Osteoblast (primary cell): ENCODE measurements at regions not wholly inside any gene's neighbourhood (a gene's known extent, or its start where the extent isn't known, plus 50 kb on each side); places are given as distances from the start of the nearest gene placed in this dataset.

Experiments
- DNase-seq: peaks from one replicate; pipeline ENCODE4 v3.0.0; 2011; ENCODE audit warnings: low spot score, mixed read lengths; ENCODE audit not compliant: insufficient read length; ENCODE audit errors: missing footprints
- H2AFZ ChIP-seq: 2 replicates; pipeline ENCODE4 v1.6.0; 2011; ENCODE audit warnings: mild to moderate bottlenecking, low read length
- H3K27ac ChIP-seq: 2 replicates; pipeline ENCODE4 v1.5.1; 2011; ENCODE audit warnings: mild to moderate bottlenecking, low read depth, low read length, moderate library complexity
- H3K27me3 ChIP-seq: 2 replicates; pipeline ENCODE4 v1.6.0; 2012; ENCODE audit warnings: mild to moderate bottlenecking, control low read depth, inconsistent platforms, low read length, moderate library complexity; ENCODE audit not compliant: insufficient read depth
- H3K36me3 ChIP-seq: 2 replicates; pipeline ENCODE4 v1.5.1; 2011; ENCODE audit warnings: mild to moderate bottlenecking, low read length, control low read depth, moderate library complexity; ENCODE audit not compliant: insufficient read depth
- H3K4me1 ChIP-seq: 2 replicates; pipeline ENCODE4 v1.5.1; 2011; ENCODE audit warnings: mild to moderate bottlenecking, low read length, control low read depth, moderate library complexity; ENCODE audit not compliant: insufficient read depth
- H3K4me2 ChIP-seq: 2 replicates; pipeline ENCODE4 v1.6.0; 2011; ENCODE audit warnings: mild to moderate bottlenecking, low read length; ENCODE audit not compliant: insufficient read depth
- H3K4me3 ChIP-seq: fragments of 200-600 bp; sonication (generic); 3 replicates; pipeline ENCODE4 v1.5.1; 2012; ENCODE audit warnings: mild to moderate bottlenecking, low read length, inconsistent platforms; ENCODE audit not compliant: insufficient read depth
- H3K79me2 ChIP-seq: 2 replicates; pipeline ENCODE4 v1.6.0; 2012; ENCODE audit warnings: mild to moderate bottlenecking, low read length, control low read depth, inconsistent platforms; ENCODE audit not compliant: insufficient read depth
- H3K9me3 ChIP-seq: 2 replicates; pipeline ENCODE4 v1.5.1; 2011; ENCODE audit warnings: low read depth, low read length, control low read depth
- H4K20me1 ChIP-seq: 2 replicates; pipeline ENCODE4 v1.6.0; 2012; ENCODE audit warnings: mild to moderate bottlenecking, low read length, control low read depth; ENCODE audit not compliant: insufficient read depth
- TF ChIP-seq, protein P1 (sequence below): IDR thresholded peaks from 2 replicates; pipeline ENCODE4 v1.5.1; 2011; ENCODE audit warnings: mild to moderate bottlenecking, low read depth, low read length, moderate library complexity; ENCODE audit errors: extremely low read depth

DNA sequence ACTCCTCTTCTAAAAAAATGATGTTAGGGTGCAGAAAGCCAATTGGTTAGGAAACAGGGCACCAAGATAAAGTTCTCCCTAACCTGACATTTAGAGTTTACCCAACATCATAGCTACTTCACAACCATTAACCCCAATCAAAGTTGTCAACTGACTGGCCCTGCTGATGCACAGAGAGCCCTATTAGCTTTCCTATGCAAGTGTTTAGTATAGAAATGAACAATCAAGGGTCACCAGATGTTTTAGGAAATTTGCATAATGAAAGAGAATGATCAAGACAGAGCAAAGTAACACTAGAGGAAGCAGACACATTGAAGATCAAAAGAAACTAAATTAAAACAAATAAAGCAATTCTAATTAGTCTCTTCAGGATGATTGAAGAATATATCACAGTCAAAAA, 64.2 kb upstream of the DCC start:
- Histone ChIP-seq H2AFZ (no peak overlapping the region), H3K4me2 (no peak overlapping the region), H3K4me3 (no peak overlapping the region), H3K36me3 (no peaks in the 10 kb centered on the region), H3K27me3 (no peaks in the 10 kb centered on the region), H3K4me1 (no peaks in the 10 kb centered on the region), H4K20me1 (no peaks in the 10 kb centered on the region), H3K79me2 (no peaks in the 10 kb centered on the region), H3K9me3 (no peaks in the 10 kb centered on the region), H3K27ac (no peak overlapping the region)
- DNase-seq = no peak
- TF ChIP-seq, protein P1, sequence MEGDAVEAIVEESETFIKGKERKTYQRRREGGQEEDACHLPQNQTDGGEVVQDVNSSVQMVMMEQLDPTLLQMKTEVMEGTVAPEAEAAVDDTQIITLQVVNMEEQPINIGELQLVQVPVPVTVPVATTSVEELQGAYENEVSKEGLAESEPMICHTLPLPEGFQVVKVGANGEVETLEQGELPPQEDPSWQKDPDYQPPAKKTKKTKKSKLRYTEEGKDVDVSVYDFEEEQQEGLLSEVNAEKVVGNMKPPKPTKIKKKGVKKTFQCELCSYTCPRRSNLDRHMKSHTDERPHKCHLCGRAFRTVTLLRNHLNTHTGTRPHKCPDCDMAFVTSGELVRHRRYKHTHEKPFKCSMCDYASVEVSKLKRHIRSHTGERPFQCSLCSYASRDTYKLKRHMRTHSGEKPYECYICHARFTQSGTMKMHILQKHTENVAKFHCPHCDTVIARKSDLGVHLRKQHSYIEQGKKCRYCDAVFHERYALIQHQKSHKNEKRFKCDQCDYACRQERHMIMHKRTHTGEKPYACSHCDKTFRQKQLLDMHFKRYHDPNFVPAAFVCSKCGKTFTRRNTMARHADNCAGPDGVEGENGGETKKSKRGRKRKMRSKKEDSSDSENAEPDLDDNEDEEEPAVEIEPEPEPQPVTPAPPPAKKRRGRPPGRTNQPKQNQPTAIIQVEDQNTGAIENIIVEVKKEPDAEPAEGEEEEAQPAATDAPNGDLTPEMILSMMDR = no peak

DNA sequence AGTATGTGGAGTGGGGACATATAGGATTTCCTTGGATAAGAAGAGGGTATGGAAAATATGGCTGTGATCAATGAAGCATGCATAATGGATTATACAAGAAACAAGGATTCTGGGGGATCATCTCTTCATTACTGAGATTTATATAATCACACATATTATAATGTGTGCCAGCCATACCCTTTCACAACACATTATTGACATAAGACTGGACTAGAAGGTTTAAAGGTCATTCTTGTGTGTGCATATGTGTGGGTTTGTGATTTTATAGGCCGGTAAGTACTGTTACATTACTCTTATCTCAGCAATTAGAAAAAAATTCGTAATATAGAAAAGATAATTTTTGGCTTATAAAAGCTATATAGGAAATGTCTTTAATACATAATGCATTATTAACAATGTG, 62.2 kb upstream of the DCC start:
- Histone ChIP-seq H3K27ac (no peak overlapping the region), H3K4me2 (no peak overlapping the region), H3K4me3 (no peak overlapping the region), H3K27me3 (no peaks in the 10 kb centered on the region), H3K9me3 (no peaks in the 10 kb centered on the region), H3K4me1 (no peaks in the 10 kb centered on the region), H3K79me2 (no peaks in the 10 kb centered on the region), H2AFZ (no peak overlapping the region), H4K20me1 (no peaks in the 10 kb centered on the region), H3K36me3 (no peaks in the 10 kb centered on the region)
- TF ChIP-seq, protein P1 = no peak
- DNase-seq = no peak

DNA sequence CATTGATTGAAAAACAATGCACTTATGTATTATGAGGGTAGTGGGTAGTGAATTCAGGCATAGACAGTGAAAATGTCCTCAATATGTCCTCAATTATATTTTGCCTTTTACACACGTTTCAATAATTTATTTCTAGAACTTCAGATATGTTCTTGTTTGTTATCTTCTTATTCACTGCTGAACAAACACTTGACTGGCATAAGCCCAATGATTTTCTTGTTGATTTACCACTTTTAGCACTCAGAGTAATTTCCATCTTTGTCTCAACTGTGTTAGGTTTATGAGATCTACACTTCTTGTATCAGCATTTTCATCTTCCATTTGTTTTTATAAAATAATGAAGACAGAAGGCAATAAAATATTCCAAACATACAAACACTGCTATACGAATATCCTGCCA, 61.8 kb upstream of the DCC start:
- Histone ChIP-seq H3K9me3 (no peaks in the 10 kb centered on the region), H4K20me1 (no peaks in the 10 kb centered on the region), H3K27ac (no peak overlapping the region), H3K27me3 (no peaks in the 10 kb centered on the region), H3K36me3 (no peaks in the 10 kb centered on the region), H3K79me2 (no peaks in the 10 kb centered on the region), H3K4me3 (no peak overlapping the region), H3K4me2 (no peak overlapping the region), H3K4me1 (no peaks in the 10 kb centered on the region), H2AFZ (no peak overlapping the region)
- TF ChIP-seq, protein P1 = no peak
- DNase-seq = no peak

DNA sequence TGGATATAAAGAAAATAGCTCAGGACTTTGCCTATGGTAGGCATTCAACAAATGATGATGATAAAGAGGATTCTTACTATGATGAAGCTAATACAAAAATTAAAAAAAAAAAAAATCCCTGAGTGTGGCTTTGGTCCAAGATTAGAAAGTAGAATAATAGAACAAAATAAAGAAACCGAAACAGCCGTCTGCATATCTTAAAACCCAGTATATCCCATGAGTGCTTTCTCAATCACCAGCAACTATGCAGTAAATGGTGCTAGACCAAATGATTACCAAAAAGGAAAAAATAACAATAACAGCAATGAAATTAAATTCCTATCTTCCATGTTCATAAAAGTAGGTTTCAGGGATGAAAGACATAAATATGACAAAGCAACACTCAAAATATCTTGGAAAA, 59.3 kb upstream of the DCC start:
- Histone ChIP-seq H3K4me3 (no peak overlapping the region), H3K9me3 (no peaks in the 10 kb centered on the region), H3K27ac (no peak overlapping the region), H3K27me3 (no peaks in the 10 kb centered on the region), H3K4me1 (no peaks in the 10 kb centered on the region), H3K79me2 (no peaks in the 10 kb centered on the region), H4K20me1 (no peaks in the 10 kb centered on the region), H3K4me2 (no peak overlapping the region), H3K36me3 (no peaks in the 10 kb centered on the region), H2AFZ (no peak overlapping the region)
- DNase-seq = no peak
- TF ChIP-seq, protein P1 = no peak
